Rectal smooth muscle tissue (tissue), 1 donor: ENCODE measurements at regions not wholly inside any gene's neighbourhood (a gene's known extent, or its start where the extent isn't known, plus 50 kb on each side); places are given as distances from the start of the nearest gene placed in this dataset.

Experiments used
- H3K27ac ChIP-seq: one replicate; pipeline ENCODE4 v1.7.0; 2013; ENCODE audit warnings: low read depth, low read length, inconsistent platforms
- H3K27me3 ChIP-seq: one replicate; pipeline ENCODE4 v1.7.0; 2013; ENCODE audit warnings: low read length; ENCODE audit not compliant: control insufficient read depth, insufficient read depth
- H3K36me3 ChIP-seq: one replicate; pipeline ENCODE4 v1.7.0; 2013; ENCODE audit warnings: low read length; ENCODE audit not compliant: control insufficient read depth, insufficient read depth
- H3K4me1 ChIP-seq: one replicate; pipeline ENCODE4 v1.7.0; 2013; ENCODE audit warnings: low read length; ENCODE audit not compliant: control insufficient read depth, insufficient read depth
- H3K4me3 ChIP-seq: one replicate; pipeline ENCODE4 v1.7.0; 2013; ENCODE audit warnings: low read length
- H3K9ac ChIP-seq: one replicate; pipeline ENCODE4 v1.7.0; 2013; ENCODE audit warnings: low read length

- Histone ChIP-seq H3K9ac (no peak overlapping the region), H3K4me3 (no peak overlapping the region), H3K27ac (no peak overlapping the region), H3K4me1 (no peaks in the 10 kb centered on the region), H3K36me3 (no peaks in the 10 kb centered on the region), H3K27me3 (no peaks in the 10 kb centered on the region)
These were observed 128.6 kb upstream of the ANKRD1 start for GRCh38 chr10:91049296-91049987.

GRCh38 chr10:91049988-91050360, 129.1 kb upstream of the ANKRD1 start:
- H3K36me3 ChIP-seq: no peaks in the 10 kb centered on the region
- no peak overlapping the region for H3K4me3 ChIP-seq
- H3K9ac ChIP-seq: no peak overlapping the region
- H3K4me1 ChIP-seq: no peaks in the 10 kb centered on the region
- H3K27ac ChIP-seq: no peak overlapping the region
- no peaks in the 10 kb centered on the region for H3K27me3 ChIP-seq

- Histone ChIP-seq H3K27me3 (no peaks in the 10 kb centered on the region), H3K9ac (no peak overlapping the region), H3K27ac (no peak overlapping the region), H3K4me3 (no peak overlapping the region), H3K36me3 (no peaks in the 10 kb centered on the region), H3K4me1 (no peaks in the 10 kb centered on the region)
These were observed 129.6 kb upstream of the ANKRD1 start for GRCh38 chr10:91050371-91051034.

DNA sequence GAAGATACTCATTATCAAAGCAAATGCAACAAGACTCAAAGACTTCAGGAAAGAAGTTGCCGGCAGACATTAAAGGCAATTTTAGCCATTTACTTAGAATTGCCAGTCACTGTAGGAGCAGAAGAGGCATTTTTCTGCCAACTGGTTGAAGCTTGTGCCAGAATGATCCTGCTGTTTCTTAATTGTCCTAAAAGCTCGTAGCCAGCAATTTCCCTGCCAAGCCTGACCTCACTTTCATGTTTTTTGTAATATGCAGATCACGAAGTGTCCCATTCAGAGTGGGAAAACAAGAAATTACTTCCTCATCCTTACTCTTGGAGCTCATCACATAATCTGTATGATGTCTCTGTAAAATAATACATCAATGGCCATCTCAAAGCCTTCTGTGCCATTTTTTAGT, 130.9 kb upstream of the ANKRD1 start:
- Histone ChIP-seq H3K4me1 (no peaks in the 10 kb centered on the region), H3K9ac (no peak overlapping the region), H3K27ac (no peak overlapping the region), H3K36me3 (no peaks in the 10 kb centered on the region), H3K27me3 (no peaks in the 10 kb centered on the region), H3K4me3 (no peak overlapping the region)

GRCh38 chr10:91054325-91054724, 133.4 kb upstream of the ANKRD1 start:
- Histone ChIP-seq H3K9ac (no peak overlapping the region), H3K4me3 (no peak overlapping the region), H3K36me3 (no peaks in the 10 kb centered on the region), H3K27ac (no peak overlapping the region), H3K27me3 (no peaks in the 10 kb centered on the region), H3K4me1 (no peaks in the 10 kb centered on the region)

- no peaks in the 10 kb centered on the region for H3K27me3 ChIP-seq
- H3K9ac ChIP-seq: no peak overlapping the region
- no peak overlapping the region for H3K4me3 ChIP-seq
- no peak overlapping the region for H3K27ac ChIP-seq
- no peaks in the 10 kb centered on the region for H3K36me3 ChIP-seq
- H3K4me1 ChIP-seq: no peaks in the 10 kb centered on the region
These were observed 140.3 kb upstream of the ANKRD1 start for GRCh38 chr10:91061187-91061586.

GRCh38 chr10:91061608-91062007, 140.7 kb upstream of the ANKRD1 start:
- H3K27me3 ChIP-seq: no peaks in the 10 kb centered on the region
- no peaks in the 10 kb centered on the region for H3K4me1 ChIP-seq
- H3K36me3 ChIP-seq: no peaks in the 10 kb centered on the region
- no peak overlapping the region for H3K27ac ChIP-seq
- no peak overlapping the region for H3K9ac ChIP-seq
- no peak overlapping the region for H3K4me3 ChIP-seq

GRCh38 chr10:91062091-91062490, 141.2 kb upstream of the ANKRD1 start:
- H3K27ac ChIP-seq: no peak overlapping the region
- H3K9ac ChIP-seq: no peak overlapping the region
- H3K36me3 ChIP-seq: no peaks in the 10 kb centered on the region
- H3K4me3 ChIP-seq: no peak overlapping the region
- no peaks in the 10 kb centered on the region for H3K27me3 ChIP-seq
- H3K4me1 ChIP-seq: no peaks in the 10 kb centered on the region

- no peak overlapping the region for H3K4me3 ChIP-seq
- H3K9ac ChIP-seq: no peak overlapping the region
- no peaks in the 10 kb centered on the region for H3K4me1 ChIP-seq
- H3K27ac ChIP-seq: no peak overlapping the region
- H3K36me3 ChIP-seq: no peaks in the 10 kb centered on the region
- H3K27me3 ChIP-seq: no peaks in the 10 kb centered on the region
These were observed 148.7 kb upstream of the PCGF5 start for GRCh38 chr10:91071786-91072185.

DNA sequence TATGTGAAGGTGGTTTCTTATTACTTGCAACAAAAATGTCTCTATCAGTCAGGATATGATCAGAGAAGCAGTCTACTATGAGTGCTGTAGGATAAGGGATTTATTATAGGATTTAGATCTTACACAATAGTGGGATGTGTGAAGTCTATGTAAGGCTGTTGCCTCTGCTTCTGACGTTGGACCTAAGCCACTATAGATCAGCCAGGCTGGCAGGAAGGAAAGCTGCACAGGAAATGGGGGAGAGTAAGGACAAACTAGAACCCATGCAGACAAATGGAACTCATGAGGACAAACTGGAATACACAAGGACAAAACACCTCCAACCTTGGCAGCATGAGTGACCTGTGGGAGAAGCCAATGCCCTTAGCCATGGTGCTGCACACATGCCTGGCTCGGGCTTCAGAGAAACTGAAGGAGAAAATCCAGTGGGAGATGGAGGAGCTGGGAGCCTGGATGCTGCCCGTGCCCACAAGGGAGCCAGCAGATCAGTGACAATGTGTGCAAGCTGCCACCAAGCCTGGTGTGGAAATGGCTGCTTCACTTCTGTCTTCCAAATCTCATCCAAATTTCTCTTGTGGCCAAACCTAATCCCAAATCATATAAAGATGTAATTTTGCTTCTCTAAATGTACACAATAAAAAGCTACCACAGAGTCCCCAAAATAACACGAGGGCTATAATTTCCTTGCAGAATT, 147.0 kb upstream of the PCGF5 start:
- Histone ChIP-seq H3K27ac (no peak overlapping the region), H3K4me3 (no peak overlapping the region), H3K27me3 (no peaks in the 10 kb centered on the region), H3K9ac (no peak overlapping the region), H3K4me1 (peaks cover 6% of the 10 kb centered on the region), H3K36me3 (no peaks in the 10 kb centered on the region)

- Histone ChIP-seq H3K4me1 (peaks cover 6% of the 10 kb centered on the region), H3K27me3 (no peaks in the 10 kb centered on the region), H3K36me3 (no peaks in the 10 kb centered on the region), H3K27ac (no peak overlapping the region), H3K9ac (no peak overlapping the region), H3K4me3 (no peak overlapping the region)
These were observed 143.4 kb upstream of the PCGF5 start for GRCh38 chr10:91076991-91077548.

DNA sequence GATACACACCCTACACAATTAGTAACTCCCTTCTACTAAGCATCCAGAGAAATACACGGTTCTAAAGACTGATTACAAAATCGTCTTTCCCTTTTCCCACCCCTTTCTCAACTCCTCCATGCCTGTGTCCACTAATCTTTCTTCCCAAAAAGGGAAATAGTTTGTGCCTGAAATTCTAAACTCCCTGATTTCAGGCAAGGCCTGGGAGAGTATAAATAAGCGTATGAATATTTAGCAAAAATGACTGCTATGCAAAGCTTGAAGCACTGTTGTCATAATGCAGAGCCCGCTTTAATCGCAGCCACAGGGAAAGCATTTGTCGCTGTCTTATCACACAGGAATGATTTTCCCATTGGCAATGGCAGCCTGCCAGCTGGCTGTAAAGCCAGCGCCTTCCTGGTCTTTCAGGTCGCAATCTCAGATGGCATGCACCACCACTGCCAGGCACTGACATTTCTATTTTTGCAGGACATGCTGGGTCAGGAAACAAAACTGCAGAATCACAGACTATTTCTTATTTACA, 142.9 kb upstream of the PCGF5 start:
- Histone ChIP-seq H3K27ac (no peak overlapping the region), H3K36me3 (no peaks in the 10 kb centered on the region), H3K4me1 (peaks cover 6% of the 10 kb centered on the region), H3K4me3 (no peak overlapping the region), H3K27me3 (no peaks in the 10 kb centered on the region), H3K9ac (no peak overlapping the region)
